ENCODE measurements at regions not wholly inside any gene's neighbourhood (a gene's known extent, or its start where the extent isn't known, plus 50 kb on each side); places are given as distances from the start of the nearest gene placed in this dataset.

DNA sequence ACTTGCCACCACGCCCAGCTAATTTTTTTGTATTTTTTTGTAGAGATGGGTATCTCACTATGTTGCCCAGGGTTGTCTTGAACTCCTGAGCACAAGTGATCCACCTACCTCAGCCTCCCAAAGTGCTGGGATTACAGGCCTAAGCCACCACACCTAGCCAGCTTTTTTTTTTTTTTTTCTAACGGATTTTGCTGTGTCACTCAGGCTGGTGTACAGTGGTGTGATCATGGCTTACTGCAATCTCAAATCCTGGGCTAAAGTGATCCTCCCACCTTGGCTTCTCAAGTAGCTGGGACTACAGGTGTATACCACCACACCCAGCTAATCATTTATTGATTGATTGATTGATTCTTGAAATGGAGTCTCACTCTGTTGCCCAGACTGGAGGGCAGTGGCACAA lies 106.0 kb upstream of the TRIM24 start:
- TF ChIP-seq, protein P1, sequence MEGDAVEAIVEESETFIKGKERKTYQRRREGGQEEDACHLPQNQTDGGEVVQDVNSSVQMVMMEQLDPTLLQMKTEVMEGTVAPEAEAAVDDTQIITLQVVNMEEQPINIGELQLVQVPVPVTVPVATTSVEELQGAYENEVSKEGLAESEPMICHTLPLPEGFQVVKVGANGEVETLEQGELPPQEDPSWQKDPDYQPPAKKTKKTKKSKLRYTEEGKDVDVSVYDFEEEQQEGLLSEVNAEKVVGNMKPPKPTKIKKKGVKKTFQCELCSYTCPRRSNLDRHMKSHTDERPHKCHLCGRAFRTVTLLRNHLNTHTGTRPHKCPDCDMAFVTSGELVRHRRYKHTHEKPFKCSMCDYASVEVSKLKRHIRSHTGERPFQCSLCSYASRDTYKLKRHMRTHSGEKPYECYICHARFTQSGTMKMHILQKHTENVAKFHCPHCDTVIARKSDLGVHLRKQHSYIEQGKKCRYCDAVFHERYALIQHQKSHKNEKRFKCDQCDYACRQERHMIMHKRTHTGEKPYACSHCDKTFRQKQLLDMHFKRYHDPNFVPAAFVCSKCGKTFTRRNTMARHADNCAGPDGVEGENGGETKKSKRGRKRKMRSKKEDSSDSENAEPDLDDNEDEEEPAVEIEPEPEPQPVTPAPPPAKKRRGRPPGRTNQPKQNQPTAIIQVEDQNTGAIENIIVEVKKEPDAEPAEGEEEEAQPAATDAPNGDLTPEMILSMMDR (IDR thresholded peaks at IDR 0.05; ENCODE audit: insufficient read depth, low read depth, low read length): no peak
- TF ChIP-seq EZH2 (IDR thresholded peaks at IDR 0.05; ENCODE audit: insufficient read depth, low read length): no peak

All from astrocyte (in vitro differentiated cells and primary cell).